ENCODE measurements at regions not wholly inside any gene's neighbourhood (a gene's known extent, or its start where the extent isn't known, plus 50 kb on each side); places are given as distances from the start of the nearest gene placed in this dataset.

GRCh38 chr16:81175325-81175891 lies 63.1 kb upstream of the BCO1 start:
- Histone ChIP-seq H3K27me3 (ENCODE audit: insufficient read depth, low read length, poor library complexity) (no peaks in the 10 kb centered on the region), H4K20me1 (ENCODE audit: insufficient read depth, low read length) (no peaks in the 10 kb centered on the region), H3K9ac (ENCODE audit: low read depth, low read length) (no peak overlapping the region), H3K79me2 (ENCODE audit: insufficient read depth, low read length) (no peaks in the 10 kb centered on the region), H2AFZ (ENCODE audit: low read depth, low read length) (no peak overlapping the region), H3K27ac (ENCODE audit: low read length) (no peak overlapping the region), H3K36me3 (ENCODE audit: insufficient read depth, low read length) (no peaks in the 10 kb centered on the region), H3K9me3 (ENCODE audit: insufficient read depth, low read length, severe bottlenecking) (no peaks in the 10 kb centered on the region), H3K4me3 (ENCODE audit: low read depth in 1 of 2, low read length in 2 of 2) (no peak overlapping the region), H3K4me2 (ENCODE audit: insufficient read depth, low read length) (no peak overlapping the region), H3K4me1 (ENCODE audit: insufficient read depth, low read length) (no peaks in the 10 kb centered on the region)
- TF ChIP-seq EZH2 (IDR thresholded peaks at IDR 0.05; ENCODE audit: borderline replicate concordance, low read depth, low read length, severe bottlenecking): no peak
- DNase-seq (no peak), ATAC-seq (ENCODE audit: insufficient read depth, low read depth) (no peak)

- Histone ChIP-seq H3K79me2 (ENCODE audit: insufficient read depth, low read length) (no peaks in the 10 kb centered on the region), H3K9ac (ENCODE audit: low read depth, low read length) (no peak overlapping the region), H4K20me1 (ENCODE audit: insufficient read depth, low read length) (no peaks in the 10 kb centered on the region), H3K27me3 (ENCODE audit: insufficient read depth, low read length, poor library complexity) (no peaks in the 10 kb centered on the region), H2AFZ (ENCODE audit: low read depth, low read length) (no peak overlapping the region), H3K36me3 (ENCODE audit: insufficient read depth, low read length) (no peaks in the 10 kb centered on the region), H3K9me3 (ENCODE audit: insufficient read depth, low read length, severe bottlenecking) (no peaks in the 10 kb centered on the region), H3K27ac (ENCODE audit: low read length) (no peak overlapping the region), H3K4me3 (ENCODE audit: low read depth in 1 of 2, low read length in 2 of 2) (no peak overlapping the region), H3K4me2 (ENCODE audit: insufficient read depth, low read length) (no peak overlapping the region), H3K4me1 (ENCODE audit: insufficient read depth, low read length) (no peaks in the 10 kb centered on the region)
- DNase-seq (no peak), ATAC-seq (ENCODE audit: insufficient read depth, low read depth) (no peak)
- TF ChIP-seq EZH2 (IDR thresholded peaks at IDR 0.05; ENCODE audit: borderline replicate concordance, low read depth, low read length, severe bottlenecking) (no peak), CTCF (IDR thresholded peaks at IDR 0.05; ENCODE audit: borderline replicate concordance, extremely low read depth, low read length, poor library complexity, severe bottlenecking) (no peak)
These were observed 63.7 kb upstream of the BCO1 start for GRCh38 chr16:81174644-81175324.

- H4K20me1 ChIP-seq (ENCODE audit: insufficient read depth, low read length): no peaks in the 10 kb centered on the region
- no peaks in the 10 kb centered on the region for H3K4me1 ChIP-seq (ENCODE audit: insufficient read depth, low read length)
- TF ChIP-seq EZH2 (IDR thresholded peaks at IDR 0.05; ENCODE audit: borderline replicate concordance, low read depth, low read length, severe bottlenecking) (no peak), CTCF (IDR thresholded peaks at IDR 0.05; ENCODE audit: borderline replicate concordance, extremely low read depth, low read length, poor library complexity, severe bottlenecking) (no peak)
- H3K27ac ChIP-seq (ENCODE audit: low read length): no peak overlapping the region
- H3K27me3 ChIP-seq (ENCODE audit: insufficient read depth, low read length, poor library complexity): no peaks in the 10 kb centered on the region
- DNase-seq (no peak), ATAC-seq (ENCODE audit: insufficient read depth, low read depth) (no peak)
- no peak overlapping the region for H3K9ac ChIP-seq (ENCODE audit: low read depth, low read length)
- H3K79me2 ChIP-seq (ENCODE audit: insufficient read depth, low read length): no peaks in the 10 kb centered on the region
- H3K4me3 ChIP-seq (ENCODE audit: low read depth in 1 of 2, low read length in 2 of 2): no peak overlapping the region
- no peak overlapping the region for H2AFZ ChIP-seq (ENCODE audit: low read depth, low read length)
- no peaks in the 10 kb centered on the region for H3K9me3 ChIP-seq (ENCODE audit: insufficient read depth, low read length, severe bottlenecking)
- H3K36me3 ChIP-seq (ENCODE audit: insufficient read depth, low read length): no peaks in the 10 kb centered on the region
- no peak overlapping the region for H3K4me2 ChIP-seq (ENCODE audit: insufficient read depth, low read length)
These were observed 65.5 kb upstream of the BCO1 start for GRCh38 chr16:81172769-81173658.

- Histone ChIP-seq H3K27ac (ENCODE audit: low read length) (no peak overlapping the region), H3K9ac (ENCODE audit: low read depth, low read length) (no peak overlapping the region), H4K20me1 (ENCODE audit: insufficient read depth, low read length) (no peaks in the 10 kb centered on the region), H3K27me3 (ENCODE audit: insufficient read depth, low read length, poor library complexity) (no peaks in the 10 kb centered on the region), H2AFZ (ENCODE audit: low read depth, low read length) (no peak overlapping the region), H3K4me1 (ENCODE audit: insufficient read depth, low read length) (no peaks in the 10 kb centered on the region), H3K36me3 (ENCODE audit: insufficient read depth, low read length) (no peaks in the 10 kb centered on the region), H3K4me2 (ENCODE audit: insufficient read depth, low read length) (no peak overlapping the region), H3K4me3 (ENCODE audit: low read depth in 1 of 2, low read length in 2 of 2) (no peak overlapping the region), H3K79me2 (ENCODE audit: insufficient read depth, low read length) (no peaks in the 10 kb centered on the region), H3K9me3 (ENCODE audit: insufficient read depth, low read length, severe bottlenecking) (no peaks in the 10 kb centered on the region)
- peak; percentile 29 for DNase-seq
- no peak for ATAC-seq (ENCODE audit: insufficient read depth, low read depth)
- no peak for TF ChIP-seq EZH2 (IDR thresholded peaks at IDR 0.05; ENCODE audit: borderline replicate concordance, low read depth, low read length, severe bottlenecking)
- no peak for TF ChIP-seq CTCF (IDR thresholded peaks at IDR 0.05; ENCODE audit: borderline replicate concordance, extremely low read depth, low read length, poor library complexity, severe bottlenecking)
These were observed 67.7 kb upstream of the BCO1 start for GRCh38 chr16:81170824-81171223.

Measured in DND-41 (cell line).